ENCODE measurements at regions not wholly inside any gene's neighbourhood (a gene's known extent, or its start where the extent isn't known, plus 50 kb on each side); places are given as distances from the start of the nearest gene placed in this dataset.
A peak's percentile ranks its signal among the peaks of the same experiment; 100 is the strongest.
"Not testable (repeated sequence)": the region's sequence is repeated elsewhere in the genome, so short reads cannot be mapped to it uniquely, and the experiment has no call there.

DNA sequence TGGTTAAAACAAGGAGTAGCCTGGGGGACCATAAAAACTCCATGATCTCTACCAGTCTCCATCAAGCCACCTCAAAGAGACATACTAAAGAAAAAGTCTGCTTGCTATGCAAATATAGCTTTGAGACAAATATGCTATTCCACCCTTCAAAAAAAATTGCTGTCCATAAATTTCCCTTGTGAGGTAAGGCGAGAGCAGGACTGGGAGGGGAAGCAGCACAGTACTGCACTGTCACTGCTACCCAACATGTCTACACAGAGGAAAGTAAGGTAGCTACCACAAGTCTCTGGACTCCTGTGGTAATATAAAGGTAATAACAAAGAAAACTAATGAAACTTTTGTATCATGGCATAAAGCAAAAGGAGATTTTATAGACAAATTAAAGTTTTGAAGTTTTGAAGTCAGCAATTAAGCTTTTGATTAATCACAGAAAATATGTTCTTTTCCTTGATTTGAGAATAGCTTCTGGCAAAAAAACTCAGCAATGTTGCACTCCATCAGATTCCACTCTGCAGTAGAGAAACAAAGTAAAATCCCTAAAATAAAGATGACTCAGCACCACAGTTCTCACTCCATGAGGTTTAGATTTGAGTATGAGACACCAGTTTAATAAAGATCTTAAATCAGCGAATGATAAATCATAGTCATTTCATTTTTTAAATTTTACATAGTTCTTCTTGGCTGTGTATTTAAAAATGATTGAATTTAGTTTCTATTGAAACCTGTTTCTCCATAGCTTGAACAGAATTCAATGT lies 602.4 kb downstream of the COL12A1 start:
- Histone ChIP-seq H3K9me3 (ENCODE audit: control insufficient read depth in 2 of 2, low read length in 2 of 2) (no peaks in the 10 kb centered on the region), H3K27ac (ENCODE audit: insufficient read depth, low read length, poor library complexity, severe bottlenecking) (no peak overlapping the region), H3K36me3 (ENCODE audit: control insufficient read depth, insufficient read depth, low read length) (no peaks in the 10 kb centered on the region), H3K4me1 (ENCODE audit: control insufficient read depth, insufficient read depth, low read length, poor library complexity, severe bottlenecking) (no peaks in the 10 kb centered on the region), H3K27me3 (ENCODE audit: control insufficient read depth, insufficient read depth, low read length) (no peaks in the 10 kb centered on the region), H3K4me3 (ENCODE audit: low read depth, low read length) (no peak overlapping the region)
- H3K27ac Mint-ChIP-seq, result no peak overlapping the region
- ATAC-seq (ENCODE audit: low read depth in 2 of 2) (no peak), DNase-seq (no peak)
- no peaks in the 10 kb centered on the region for H3K4me1 Mint-ChIP-seq
- no peak overlapping the region for H3K4me3 Mint-ChIP-seq
- H3K36me3 Mint-ChIP-seq, result no peaks in the 10 kb centered on the region
- H3K27me3 Mint-ChIP-seq, result no peaks in the 10 kb centered on the region
- peaks cover 0 to 3% (median 1%) of the 10 kb centered on the region in 7 donors for H3K9me3 Mint-ChIP-seq

- no peak overlapping the region for H3K4me3 ChIP-seq (ENCODE audit: low read depth, low read length)
- Mint-ChIP-seq H3K27me3 (no peaks in the 10 kb centered on the region), H3K4me3 (no peak overlapping the region), H3K36me3 (no peaks in the 10 kb centered on the region), H3K4me1 (no peaks in the 10 kb centered on the region), H3K27ac (no peak overlapping the region), H3K9me3 (peaks cover 0 to 3% (median 0%) of the 10 kb centered on the region in 7 donors)
- no peaks in the 10 kb centered on the region for H3K9me3 ChIP-seq (ENCODE audit: control insufficient read depth in 2 of 2, low read length in 2 of 2)
- H3K4me1 ChIP-seq (ENCODE audit: control insufficient read depth, insufficient read depth, low read length, poor library complexity, severe bottlenecking), result no peaks in the 10 kb centered on the region
- no peak overlapping the region for H3K27ac ChIP-seq (ENCODE audit: insufficient read depth, low read length, poor library complexity, severe bottlenecking)
- DNase-seq, result no peak
- H3K36me3 ChIP-seq (ENCODE audit: control insufficient read depth, insufficient read depth, low read length), result no peaks in the 10 kb centered on the region
- no peaks in the 10 kb centered on the region for H3K27me3 ChIP-seq (ENCODE audit: control insufficient read depth, insufficient read depth, low read length)
- no peak for ATAC-seq (ENCODE audit: low read depth in 2 of 2)
These were observed 603.6 kb downstream of the COL12A1 start for GRCh38 chr6:74602206-74602605.

DNA sequence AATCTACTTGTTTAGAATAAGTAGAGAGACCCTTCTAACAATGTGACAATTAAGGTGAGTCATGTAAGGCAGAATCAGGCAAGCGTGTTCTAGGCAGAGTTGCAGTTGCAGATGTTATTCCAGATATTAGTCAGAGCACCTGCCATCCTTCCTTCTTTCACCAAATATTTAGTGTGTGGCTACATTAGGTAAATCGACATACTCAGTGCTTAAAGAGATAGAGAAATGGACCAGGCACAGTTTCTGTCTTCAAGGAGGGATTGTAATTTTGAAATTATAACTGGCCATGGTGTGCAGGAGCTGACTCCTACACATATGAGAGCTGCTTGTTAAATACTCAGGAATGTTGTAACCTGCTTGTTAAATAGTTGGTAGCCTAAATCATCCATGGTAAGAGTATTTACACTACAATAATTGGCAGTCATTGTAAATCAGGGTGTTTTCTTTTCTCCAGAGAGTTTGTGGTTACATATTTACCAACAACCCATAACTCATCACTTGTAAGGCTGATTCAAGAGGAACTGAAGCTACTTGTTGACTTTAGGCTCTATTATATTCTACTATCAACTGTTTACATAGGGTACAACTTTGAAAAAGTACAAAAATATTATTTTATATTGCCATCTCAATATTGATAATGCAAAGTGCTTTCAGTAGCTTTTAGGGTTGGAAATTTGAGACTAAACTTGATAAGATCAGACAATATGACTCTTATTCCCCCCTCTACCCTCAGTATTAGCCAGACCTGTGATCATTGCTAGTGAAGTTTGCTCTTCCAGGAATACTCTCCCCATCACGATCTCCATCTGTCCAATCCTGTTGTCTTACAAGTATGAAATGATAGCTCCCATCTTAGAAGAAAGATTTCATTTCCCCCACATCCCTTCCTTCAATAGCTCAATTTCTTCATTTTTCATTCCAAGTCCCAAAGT lies 607.1 kb downstream of the COL12A1 start:
- Histone ChIP-seq H3K4me3 (ENCODE audit: low read depth, low read length) (no peak overlapping the region), H3K4me1 (ENCODE audit: control insufficient read depth, insufficient read depth, low read length, poor library complexity, severe bottlenecking) (no peaks in the 10 kb centered on the region), H3K9me3 (ENCODE audit: control insufficient read depth in 2 of 2, low read length in 2 of 2) (no peaks in the 10 kb centered on the region), H3K27ac (ENCODE audit: insufficient read depth, low read length, poor library complexity, severe bottlenecking) (no peak overlapping the region), H3K36me3 (ENCODE audit: control insufficient read depth, insufficient read depth, low read length) (no peaks in the 10 kb centered on the region), H3K27me3 (ENCODE audit: control insufficient read depth, insufficient read depth, low read length) (no peaks in the 10 kb centered on the region)
- Mint-ChIP-seq H3K4me1 (no peaks in the 10 kb centered on the region), H3K36me3 (no peaks in the 10 kb centered on the region), H3K9me3 (peaks cover 0 to 2% (median 0%) of the 10 kb centered on the region in 7 donors), H3K27me3 (no peaks in the 10 kb centered on the region), H3K27ac (no peak overlapping the region), H3K4me3 (no peak overlapping the region)
- DNase-seq (peak in 1 of 3 donors; percentile 6), ATAC-seq (ENCODE audit: low read depth in 2 of 2) (no peak)

DNA sequence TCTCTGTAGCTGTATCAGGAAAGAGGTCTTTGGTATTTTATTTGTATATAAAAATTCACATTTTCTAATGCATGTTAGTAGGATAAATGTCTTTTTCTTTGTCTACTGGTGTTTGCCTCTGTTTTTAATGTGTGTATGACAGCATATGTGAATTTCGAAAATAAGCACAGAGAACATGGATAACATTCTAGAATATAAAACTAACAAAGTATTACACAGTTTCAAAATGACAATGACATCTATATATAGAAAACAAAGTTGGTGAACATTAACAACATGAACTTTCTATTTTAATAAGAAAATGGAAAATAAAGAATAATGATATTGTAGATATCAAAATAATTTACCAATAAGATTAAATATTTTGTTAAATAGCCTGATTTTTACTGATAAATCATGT lies 608.0 kb downstream of the COL12A1 start:
- no peak for ATAC-seq (ENCODE audit: low read depth in 2 of 2)
- H3K27ac Mint-ChIP-seq, result no peak overlapping the region
- no peak overlapping the region for H3K4me3 Mint-ChIP-seq
- H3K9me3 Mint-ChIP-seq, result peaks cover 0 to 5% (median 0%) of the 10 kb centered on the region in 7 donors
- no peak overlapping the region for H3K4me3 ChIP-seq (ENCODE audit: low read depth, low read length)
- no peaks in the 10 kb centered on the region for H3K36me3 Mint-ChIP-seq
- H3K4me1 Mint-ChIP-seq, result no peaks in the 10 kb centered on the region
- H3K4me1 ChIP-seq (ENCODE audit: control insufficient read depth, insufficient read depth, low read length, poor library complexity, severe bottlenecking), result no peaks in the 10 kb centered on the region
- no peaks in the 10 kb centered on the region for H3K36me3 ChIP-seq (ENCODE audit: control insufficient read depth, insufficient read depth, low read length)
- no peak overlapping the region for H3K27ac ChIP-seq (ENCODE audit: insufficient read depth, low read length, poor library complexity, severe bottlenecking)
- H3K27me3 ChIP-seq (ENCODE audit: control insufficient read depth, insufficient read depth, low read length), result no peaks in the 10 kb centered on the region
- H3K9me3 ChIP-seq (ENCODE audit: control insufficient read depth in 2 of 2, low read length in 2 of 2), result no peaks in the 10 kb centered on the region
- no peaks in the 10 kb centered on the region for H3K27me3 Mint-ChIP-seq
- no peak for DNase-seq

- Mint-ChIP-seq H3K27ac (no peak overlapping the region), H3K36me3 (no peaks in the 10 kb centered on the region), H3K4me3 (no peak overlapping the region), H3K9me3 (peaks cover 0 to 6% (median 0%) of the 10 kb centered on the region in 7 donors), H3K27me3 (no peaks in the 10 kb centered on the region), H3K4me1 (no peaks in the 10 kb centered on the region)
- ATAC-seq (ENCODE audit: low read depth in 2 of 2) (no peak), DNase-seq (no peak)
- H3K27me3 ChIP-seq (ENCODE audit: control insufficient read depth, insufficient read depth, low read length), result no peaks in the 10 kb centered on the region
- H3K4me1 ChIP-seq (ENCODE audit: control insufficient read depth, insufficient read depth, low read length, poor library complexity, severe bottlenecking), result no peaks in the 10 kb centered on the region
- H3K4me3 ChIP-seq (ENCODE audit: low read depth, low read length), result no peak overlapping the region
- no peaks in the 10 kb centered on the region for H3K9me3 ChIP-seq (ENCODE audit: control insufficient read depth in 2 of 2, low read length in 2 of 2)
- no peak overlapping the region for H3K27ac ChIP-seq (ENCODE audit: insufficient read depth, low read length, poor library complexity, severe bottlenecking)
- H3K36me3 ChIP-seq (ENCODE audit: control insufficient read depth, insufficient read depth, low read length), result no peaks in the 10 kb centered on the region
These were observed 608.6 kb downstream of the COL12A1 start for GRCh38 chr6:74597266-74597665.

GRCh38 chr6:74596588-74596987 lies 609.3 kb downstream of the COL12A1 start:
- Mint-ChIP-seq H3K36me3 (no peaks in the 10 kb centered on the region), H3K4me1 (no peaks in the 10 kb centered on the region), H3K9me3 (peaks cover 0 to 6% (median 0%) of the 10 kb centered on the region in 7 donors), H3K27ac (no peak overlapping the region), H3K27me3 (peaks cover 5% of the 10 kb centered on the region), H3K4me3 (no peak overlapping the region)
- Histone ChIP-seq H3K27me3 (ENCODE audit: control insufficient read depth, insufficient read depth, low read length) (no peaks in the 10 kb centered on the region), H3K36me3 (ENCODE audit: control insufficient read depth, insufficient read depth, low read length) (no peaks in the 10 kb centered on the region), H3K4me3 (ENCODE audit: low read depth, low read length) (no peak overlapping the region), H3K27ac (ENCODE audit: insufficient read depth, low read length, poor library complexity, severe bottlenecking) (no peak overlapping the region), H3K4me1 (ENCODE audit: control insufficient read depth, insufficient read depth, low read length, poor library complexity, severe bottlenecking) (no peaks in the 10 kb centered on the region), H3K9me3 (ENCODE audit: control insufficient read depth in 2 of 2, low read length in 2 of 2) (no peaks in the 10 kb centered on the region)
- ATAC-seq (ENCODE audit: low read depth in 2 of 2) (no peak), DNase-seq (no peak)

DNA sequence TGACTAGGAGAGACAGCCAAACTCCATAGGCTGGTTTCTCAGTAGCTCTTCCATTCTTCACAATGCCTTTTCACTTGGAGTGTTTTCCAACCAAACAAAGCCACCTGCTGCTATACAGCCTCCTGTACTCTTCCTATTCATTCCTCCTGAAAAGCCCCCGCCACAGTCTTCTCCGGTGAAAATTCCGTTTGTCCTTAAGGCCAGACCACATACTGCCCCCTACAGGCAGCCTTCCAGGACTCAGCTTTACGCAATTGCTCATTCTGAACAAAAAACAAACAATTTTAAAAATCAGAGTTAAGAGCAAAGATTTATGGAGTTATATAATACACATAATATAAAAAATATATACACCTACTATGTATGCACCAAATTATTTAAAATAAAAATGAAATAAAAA lies 611.5 kb downstream of the COL12A1 start:
- not testable (repeated sequence) for H3K36me3 ChIP-seq (ENCODE audit: control insufficient read depth, insufficient read depth, low read length); H3K9me3 ChIP-seq (ENCODE audit: control insufficient read depth in 2 of 2, low read length in 2 of 2); ATAC-seq (ENCODE audit: low read depth in 2 of 2); H3K4me3 ChIP-seq (ENCODE audit: low read depth, low read length); H3K27ac ChIP-seq (ENCODE audit: insufficient read depth, low read length, poor library complexity, severe bottlenecking); H3K27me3 ChIP-seq (ENCODE audit: control insufficient read depth, insufficient read depth, low read length); H3K27me3 Mint-ChIP-seq; H3K36me3 Mint-ChIP-seq; H3K27ac Mint-ChIP-seq; H3K4me1 ChIP-seq (ENCODE audit: control insufficient read depth, insufficient read depth, low read length, poor library complexity, severe bottlenecking); H3K4me1 Mint-ChIP-seq; DNase-seq; H3K4me3 Mint-ChIP-seq; H3K9me3 Mint-ChIP-seq

Data from CD4-positive, CD25-positive, alpha-beta regulatory T cell (primary cell).